IMR-90 (cell line): ENCODE measurements at regions not wholly inside any gene's neighbourhood (a gene's known extent, or its start where the extent isn't known, plus 50 kb on each side); places are given as distances from the start of the nearest gene placed in this dataset.

ENCODE experiments used
- ATAC-seq: fragments of 200-7000 bp; cut with Tn5 transposase; 2 replicates; pipeline ENCODE4 v1.9.1; 2020; ENCODE audit warnings: low read depth, mild to moderate bottlenecking, moderate library complexity
- BruUV-seq: library from RNA; stranded (reverse); fragments of 400-500 nt; replicated peaks from 2 replicates; lab custom pipeline; 2021; lab: Mats Ljungman, UMichigan
- CTCF ChIA-PET: fragments of 300-600 bp; formaldehyde crosslinking; extraction: SDS; loops from one replicate; lab custom pipeline; 2021; ENCODE audit warnings: antibody characterized with exemption; lab: Yijun Ruan, JAX
- POLR2A ChIA-PET: fragments of 300-600 bp; sonication (Branson Sonifier 250); formaldehyde crosslinking; loops from one replicate; lab custom pipeline; 2022; ENCODE audit warnings: antibody characterized with exemption; ENCODE audit not compliant: unreplicated experiment; lab: Charles Lee
- DNase-seq: peaks from one replicate; pipeline ENCODE4 v3.0.0; 2013
- H2AFZ ChIP-seq: replicated peaks from 2 replicates; pipeline ENCODE3; 2013; ENCODE audit warnings: low read length, mild to moderate bottlenecking; ENCODE audit not compliant: poor library complexity
- H2AK5ac ChIP-seq: 2 replicates; pipeline ENCODE4 v1.6.1; 2013; ENCODE audit warnings: low read depth, low read length, inconsistent platforms
- H2AK9ac ChIP-seq: replicated peaks from 2 replicates; pipeline ENCODE3; 2013; ENCODE audit warnings: mild to moderate bottlenecking, low read depth, low read length, moderate library complexity; ENCODE audit not compliant: poor library complexity
- H2BK120ac ChIP-seq: 2 replicates; pipeline ENCODE4 v1.6.1; 2013; ENCODE audit warnings: low read depth, low read length, inconsistent platforms
- H2BK15ac ChIP-seq: 3 replicates; pipeline ENCODE4 v1.6.1; 2013; ENCODE audit warnings: low read depth, low read length, inconsistent platforms
- H2BK20ac ChIP-seq: 2 replicates; pipeline ENCODE4 v1.6.1; 2013; ENCODE audit warnings: low read depth, mild to moderate bottlenecking, inconsistent platforms, low read length, moderate library complexity
- H2BK5ac ChIP-seq: 2 replicates; pipeline ENCODE4 v1.6.1; 2013; ENCODE audit warnings: mild to moderate bottlenecking, low read depth, low read length, inconsistent platforms; ENCODE audit not compliant: poor library complexity, severe bottlenecking
- H3K14ac ChIP-seq: replicated peaks from 2 replicates; pipeline ENCODE4 v1.6.1; 2013; ENCODE audit warnings: low read depth, low read length, inconsistent platforms
- H3K18ac ChIP-seq: 2 replicates; pipeline ENCODE4 v1.6.1; 2013; ENCODE audit warnings: low read depth, low read length, control low read depth
- H3K23ac ChIP-seq: 2 replicates; pipeline ENCODE4 v1.6.1; 2013; ENCODE audit warnings: low read depth, low read length, inconsistent platforms
- H3K27ac ChIP-seq: 2 replicates; pipeline ENCODE4 v1.5.1; 2013; ENCODE audit warnings: mild to moderate bottlenecking, control low read depth, low read length; ENCODE audit not compliant: insufficient read depth
- H3K27me3 ChIP-seq: 2 replicates; pipeline ENCODE4 v1.6.1; 2013; ENCODE audit warnings: low read length; ENCODE audit not compliant: control insufficient read depth, insufficient read depth
- H3K36me3 ChIP-seq: 2 replicates; pipeline ENCODE4 v1.6.1; 2013; ENCODE audit warnings: low read length, mixed read lengths; ENCODE audit not compliant: control insufficient read depth, insufficient read depth
- H3K4ac ChIP-seq: 2 replicates; pipeline ENCODE4 v1.6.1; 2013; ENCODE audit warnings: low read depth, low read length, inconsistent platforms
- H3K4me1 ChIP-seq: 2 replicates; pipeline ENCODE4 v1.6.1; 2013; ENCODE audit warnings: low read length, mixed read lengths; ENCODE audit not compliant: control insufficient read depth, insufficient read depth
- H3K4me2 ChIP-seq: 2 replicates; pipeline ENCODE4 v1.6.1; 2013; ENCODE audit warnings: low read depth, mild to moderate bottlenecking, control low read depth, low read length, moderate library complexity
- H3K4me3 ChIP-seq: 2 replicates; pipeline ENCODE4 v1.5.1; 2013; ENCODE audit warnings: low read depth, mild to moderate bottlenecking, control low read depth, low read length, moderate library complexity; ENCODE audit not compliant: insufficient read depth
- H3K56ac ChIP-seq: 2 replicates; pipeline ENCODE4 v1.6.1; 2013; ENCODE audit warnings: low read length, inconsistent platforms; ENCODE audit not compliant: insufficient read depth; ENCODE audit errors: extremely low read depth
- H3K79me1 ChIP-seq, 2 experiments: 2 replicates each; pipeline ENCODE4 v1.6.1; 2013; ENCODE audit warnings: low read length in 2 of 2, inconsistent platforms in 1 of 2, low read depth in 1 of 2
- H3K9ac ChIP-seq: 2 replicates; pipeline ENCODE4 v1.6.1; 2013; ENCODE audit warnings: low read depth, low read length, control low read depth
- H3K9me1 ChIP-seq: 2 replicates; pipeline ENCODE4 v1.6.1; 2013; ENCODE audit warnings: low read length, inconsistent platforms; ENCODE audit not compliant: insufficient read depth
- H3K9me3 ChIP-seq: 2 replicates; pipeline ENCODE4 v1.6.1; 2013; ENCODE audit warnings: low read length; ENCODE audit not compliant: control insufficient read depth, insufficient read depth
- H4K20me1 ChIP-seq: 2 replicates; pipeline ENCODE4 v1.6.1; 2013; ENCODE audit warnings: low read length, inconsistent platforms; ENCODE audit not compliant: insufficient read depth
- H4K5ac ChIP-seq: 2 replicates; pipeline ENCODE4 v1.6.1; 2013; ENCODE audit warnings: mild to moderate bottlenecking, low read depth, low read length, control low read depth
- H4K8ac ChIP-seq, 2 experiments: 2 replicates each; pipeline ENCODE4 v1.6.1; 2013; ENCODE audit warnings: low read depth in 2 of 2, low read length in 2 of 2, control low read depth in 1 of 2, inconsistent platforms in 1 of 2
- H4K91ac ChIP-seq: 2 replicates; pipeline ENCODE4 v1.6.1; 2013; ENCODE audit warnings: low read depth, low read length, inconsistent platforms; ENCODE audit not compliant: insufficient read depth
- BHLHE40 ChIP-seq: fragments of 150-350 bp; IDR thresholded peaks from 2 replicates; pipeline ENCODE4 v1.6.1; 2016; ENCODE audit warnings: mild to moderate bottlenecking, low read depth, low read length
- CEBPB ChIP-seq: IDR thresholded peaks from 2 replicates; pipeline ENCODE4 v1.6.1; 2012; ENCODE audit warnings: low read depth, low read length, improper control_type of control experiment
- CHD1 ChIP-seq: IDR thresholded peaks from 2 replicates; pipeline ENCODE4 v1.6.1; 2012; ENCODE audit warnings: low read depth, low read length, improper control_type of control experiment
- FOS ChIP-seq: fragments of 150-350 bp; IDR thresholded peaks from 2 replicates; pipeline ENCODE4 v1.6.1; 2016; ENCODE audit warnings: low read depth, low read length
- MAFK ChIP-seq: IDR thresholded peaks from 2 replicates; pipeline ENCODE4 v1.6.1; 2012; ENCODE audit warnings: low read depth, low read length, improper control_type of control experiment
- MAZ ChIP-seq: IDR thresholded peaks from 2 replicates; pipeline ENCODE4 v1.6.1; 2012; ENCODE audit warnings: low read depth, mild to moderate bottlenecking, low read length, improper control_type of control experiment, moderate library complexity, borderline replicate concordance
- MXI1 ChIP-seq: IDR thresholded peaks from 2 replicates; pipeline ENCODE4 v1.6.1; 2012; ENCODE audit warnings: low read depth, mild to moderate bottlenecking, low read length, moderate library complexity, borderline replicate concordance
- NFE2L2 ChIP-seq: fragments of 150-350 bp; IDR thresholded peaks from 2 replicates; pipeline ENCODE4 v1.6.1; 2016; ENCODE audit warnings: low read depth, mild to moderate bottlenecking, low read length
- POLR2A ChIP-seq: IDR thresholded peaks from 2 replicates; pipeline ENCODE4 v1.6.1; 2012; ENCODE audit warnings: mild to moderate bottlenecking, low read depth, low read length
- RAD21 ChIP-seq: IDR thresholded peaks from 2 replicates; pipeline ENCODE4 v1.6.1; 2012; ENCODE audit warnings: low read length, improper control_type of control experiment
- RCOR1 ChIP-seq: IDR thresholded peaks from 2 replicates; pipeline ENCODE4 v1.6.1; 2012; ENCODE audit warnings: mild to moderate bottlenecking, low read length, improper control_type of control experiment; ENCODE audit not compliant: insufficient replicate concordance
- SMC3 ChIP-seq: fragments of 150-350 bp; IDR thresholded peaks from 2 replicates; pipeline ENCODE4 v1.6.1; 2016; ENCODE audit warnings: low read depth, mild to moderate bottlenecking, antibody characterized with exemption, low read length, moderate library complexity
- dilution Hi-C: fragments of 300-500 bp; cut with HindIII; formaldehyde crosslinking; loops from one replicate; pipeline ENCODE4 v1.14.3; 2018; ENCODE audit warnings: low sequenced_read_pairs; ENCODE audit not compliant: unreplicated experiment
- in situ Hi-C: fragments of 300-500 bp; cut with MboI; formaldehyde crosslinking; loops from 3 replicates; pipeline ENCODE4 v1.14.3; 2019; ENCODE audit warnings: low sequenced_read_pairs, inconsistent platforms, mixed read lengths
- intact Hi-C: fragments of 100-400 bp; cut with micrococcal nuclease; formaldehyde crosslinking; loops from 2 replicates; pipeline ENCODE4 v1.10.0; 2022
- TF ChIP-seq, protein P1 (sequence below): fragments of 150-350 bp; IDR thresholded peaks from 2 replicates; pipeline ENCODE4 v1.6.1; 2016; ENCODE audit warnings: low read depth, mild to moderate bottlenecking, low read length, moderate library complexity, borderline replicate concordance
- TF ChIP-seq, protein P2 (sequence below): conservative IDR thresholded peaks from 2 replicates; pipeline ENCODE4 v1.5.1; 2012; ENCODE audit warnings: mild to moderate bottlenecking, low read depth, low read length, improper control_type of control experiment
- TF ChIP-seq, protein P3 (sequence below): fragments of 150-350 bp; IDR thresholded peaks from 2 replicates; pipeline ENCODE4 v1.6.1; 2017; ENCODE audit warnings: mild to moderate bottlenecking, antibody characterized with exemption, low read length, low read depth

DNA sequence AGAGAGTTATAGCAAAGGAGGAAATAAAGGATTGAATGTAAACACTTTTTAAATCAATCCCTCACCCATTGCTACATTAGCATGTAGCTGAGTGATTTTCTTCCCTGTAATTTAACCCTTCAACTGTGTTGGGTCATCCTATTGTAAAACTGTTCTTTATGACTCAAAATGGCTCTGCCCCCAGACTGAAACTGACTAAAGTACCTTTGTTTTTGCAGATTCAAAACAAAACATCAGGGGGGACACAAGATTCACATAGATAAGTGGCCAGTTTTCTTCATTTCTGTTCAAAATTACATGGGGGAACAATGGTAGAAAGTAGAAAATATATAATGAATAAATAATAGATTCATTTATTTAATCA lies 268.4 kb downstream of the IGSF11 start:
- Histone ChIP-seq H3K9ac (no peak overlapping the region), H3K18ac (no peak overlapping the region), H2BK5ac (no peak overlapping the region), H4K20me1 (no peaks in the 10 kb centered on the region), H3K27ac (no peak overlapping the region), H3K36me3 (no peaks in the 10 kb centered on the region), H4K5ac (no peak overlapping the region), H2BK15ac (no peak overlapping the region), H2AK9ac (no peak overlapping the region), H3K9me1 (no peaks in the 10 kb centered on the region), H3K4me3 (no peak overlapping the region), H2AFZ (no peak overlapping the region), H3K27me3 (no peaks in the 10 kb centered on the region), H3K14ac (no peak overlapping the region), H3K79me1 (no peaks in the 10 kb centered on the region), H3K4me1 (no peaks in the 10 kb centered on the region), H4K91ac (no peak overlapping the region), H3K9me3 (no peaks in the 10 kb centered on the region), H3K56ac (no peak overlapping the region), H3K4ac (no peak overlapping the region), H2BK120ac (no peak overlapping the region), H2BK20ac (no peak overlapping the region), H4K8ac (no peak overlapping the region), H2AK5ac (no peak overlapping the region), H3K4me2 (no peak overlapping the region), H3K23ac (no peak overlapping the region)
- intact Hi-C loops = no loop called here
- CTCF ChIA-PET = no interaction called here
- ATAC-seq = no peak
- no TSS peak for BruUV-seq
- DNase-seq = no peak
- POLR2A ChIA-PET = no interaction called here
- dilution Hi-C loops = no loop called here
- in situ Hi-C loops = no loop called here
- no peak for TF ChIP-seq NFE2L2
- TF ChIP-seq BHLHE40 = no peak
- TF ChIP-seq POLR2A = no peak
- no peak for TF ChIP-seq CHD1
- TF ChIP-seq, protein P1, sequence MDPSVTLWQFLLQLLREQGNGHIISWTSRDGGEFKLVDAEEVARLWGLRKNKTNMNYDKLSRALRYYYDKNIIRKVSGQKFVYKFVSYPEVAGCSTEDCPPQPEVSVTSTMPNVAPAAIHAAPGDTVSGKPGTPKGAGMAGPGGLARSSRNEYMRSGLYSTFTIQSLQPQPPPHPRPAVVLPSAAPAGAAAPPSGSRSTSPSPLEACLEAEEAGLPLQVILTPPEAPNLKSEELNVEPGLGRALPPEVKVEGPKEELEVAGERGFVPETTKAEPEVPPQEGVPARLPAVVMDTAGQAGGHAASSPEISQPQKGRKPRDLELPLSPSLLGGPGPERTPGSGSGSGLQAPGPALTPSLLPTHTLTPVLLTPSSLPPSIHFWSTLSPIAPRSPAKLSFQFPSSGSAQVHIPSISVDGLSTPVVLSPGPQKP = no peak
- TF ChIP-seq RAD21 = no peak
- no peak for TF ChIP-seq MXI1
- no peak for TF ChIP-seq CEBPB
- no peak for TF ChIP-seq FOS
- TF ChIP-seq, protein P2, sequence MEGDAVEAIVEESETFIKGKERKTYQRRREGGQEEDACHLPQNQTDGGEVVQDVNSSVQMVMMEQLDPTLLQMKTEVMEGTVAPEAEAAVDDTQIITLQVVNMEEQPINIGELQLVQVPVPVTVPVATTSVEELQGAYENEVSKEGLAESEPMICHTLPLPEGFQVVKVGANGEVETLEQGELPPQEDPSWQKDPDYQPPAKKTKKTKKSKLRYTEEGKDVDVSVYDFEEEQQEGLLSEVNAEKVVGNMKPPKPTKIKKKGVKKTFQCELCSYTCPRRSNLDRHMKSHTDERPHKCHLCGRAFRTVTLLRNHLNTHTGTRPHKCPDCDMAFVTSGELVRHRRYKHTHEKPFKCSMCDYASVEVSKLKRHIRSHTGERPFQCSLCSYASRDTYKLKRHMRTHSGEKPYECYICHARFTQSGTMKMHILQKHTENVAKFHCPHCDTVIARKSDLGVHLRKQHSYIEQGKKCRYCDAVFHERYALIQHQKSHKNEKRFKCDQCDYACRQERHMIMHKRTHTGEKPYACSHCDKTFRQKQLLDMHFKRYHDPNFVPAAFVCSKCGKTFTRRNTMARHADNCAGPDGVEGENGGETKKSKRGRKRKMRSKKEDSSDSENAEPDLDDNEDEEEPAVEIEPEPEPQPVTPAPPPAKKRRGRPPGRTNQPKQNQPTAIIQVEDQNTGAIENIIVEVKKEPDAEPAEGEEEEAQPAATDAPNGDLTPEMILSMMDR = no peak
- TF ChIP-seq MAZ = no peak
- no peak for TF ChIP-seq SMC3
- TF ChIP-seq, protein P3, sequence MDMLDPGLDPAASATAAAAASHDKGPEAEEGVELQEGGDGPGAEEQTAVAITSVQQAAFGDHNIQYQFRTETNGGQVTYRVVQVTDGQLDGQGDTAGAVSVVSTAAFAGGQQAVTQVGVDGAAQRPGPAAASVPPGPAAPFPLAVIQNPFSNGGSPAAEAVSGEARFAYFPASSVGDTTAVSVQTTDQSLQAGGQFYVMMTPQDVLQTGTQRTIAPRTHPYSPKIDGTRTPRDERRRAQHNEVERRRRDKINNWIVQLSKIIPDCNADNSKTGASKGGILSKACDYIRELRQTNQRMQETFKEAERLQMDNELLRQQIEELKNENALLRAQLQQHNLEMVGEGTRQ = no peak
- no peak for TF ChIP-seq RCOR1
- no peak for TF ChIP-seq MAFK
